Breast epithelium (tissue), 4 donors: ENCODE measurements at regions not wholly inside any gene's neighbourhood (a gene's known extent, or its start where the extent isn't known, plus 50 kb on each side); places are given as distances from the start of the nearest gene placed in this dataset.

Experiments used
- DNase-seq, 2 donors: peaks; one replicate each; pipeline ENCODE4 v3.0.0-alpha.2; 2019; ENCODE audit warnings: low spot score in 2 of 2
- H3K27ac ChIP-seq, 2 donors: fragments of 200-600 bp; sonication (generic) in 1 of 2; one replicate each; pipeline ENCODE4 v1.5.1; 2016 to 2019; ENCODE audit warnings: mild to moderate bottlenecking in 1 of 2
- H3K27me3 ChIP-seq, 2 donors: fragments of 200-600 bp; sonication (generic) in 1 of 2; one replicate each; pipeline versions ENCODE4 v1.5.1 to v1.6.0; 2017 to 2019; ENCODE audit warnings: control low read depth in 1 of 2, mild to moderate bottlenecking in 1 of 2
- H3K36me3 ChIP-seq: fragments of 200-600 bp; one replicate; pipeline ENCODE4 v1.5.1; 2019
- H3K4me1 ChIP-seq, 2 donors: fragments of 200-600 bp; sonication (generic); one replicate each; pipeline ENCODE4 v1.5.1; 2016 to 2019; ENCODE audit warnings: control low read depth in 1 of 2
- H3K4me3 ChIP-seq, 3 donors: fragments of 200-600 bp; sonication (generic); 1 replicate in 2 of 3; 2 replicates in 1 of 3; pipeline ENCODE4 v1.5.1; 2016 to 2019; ENCODE audit warnings: mild to moderate bottlenecking in 3 of 3, moderate library complexity in 2 of 3
- H3K9me3 ChIP-seq, 2 donors: fragments of 200-600 bp; sonication (generic) in 1 of 2; one replicate each; pipeline ENCODE4 v1.5.1; 2016 to 2019; ENCODE audit warnings: control low read depth in 1 of 2
- POLR2A ChIP-seq: fragments of 450-650 bp; IDR thresholded peaks from one replicate; pipeline ENCODE4 v1.6.1; 2016; ENCODE audit warnings: antibody characterized with exemption, mild to moderate bottlenecking, moderate library complexity
- POLR2AphosphoS5 ChIP-seq, 3 donors: sonication (generic); formaldehyde crosslinking; IDR thresholded peaks; one replicate each; pipeline ENCODE4 v1.6.1; 2017; ENCODE audit warnings: antibody characterized with exemption in 3 of 3
- intact Hi-C: fragments of 100-400 bp; cut with DNase I; formaldehyde crosslinking; loops from one replicate; pipeline ENCODE4 v1.15.1; 2023; ENCODE audit warnings: low total_unique reads
- TF ChIP-seq, protein P1 (sequence below), 3 donors: fragments of 450-650 bp; IDR thresholded peaks; one replicate each; pipeline ENCODE4 v1.5.1; 2016 to 2017; ENCODE audit warnings: antibody characterized with exemption in 3 of 3, mild to moderate bottlenecking in 3 of 3, moderate library complexity in 3 of 3

DNA sequence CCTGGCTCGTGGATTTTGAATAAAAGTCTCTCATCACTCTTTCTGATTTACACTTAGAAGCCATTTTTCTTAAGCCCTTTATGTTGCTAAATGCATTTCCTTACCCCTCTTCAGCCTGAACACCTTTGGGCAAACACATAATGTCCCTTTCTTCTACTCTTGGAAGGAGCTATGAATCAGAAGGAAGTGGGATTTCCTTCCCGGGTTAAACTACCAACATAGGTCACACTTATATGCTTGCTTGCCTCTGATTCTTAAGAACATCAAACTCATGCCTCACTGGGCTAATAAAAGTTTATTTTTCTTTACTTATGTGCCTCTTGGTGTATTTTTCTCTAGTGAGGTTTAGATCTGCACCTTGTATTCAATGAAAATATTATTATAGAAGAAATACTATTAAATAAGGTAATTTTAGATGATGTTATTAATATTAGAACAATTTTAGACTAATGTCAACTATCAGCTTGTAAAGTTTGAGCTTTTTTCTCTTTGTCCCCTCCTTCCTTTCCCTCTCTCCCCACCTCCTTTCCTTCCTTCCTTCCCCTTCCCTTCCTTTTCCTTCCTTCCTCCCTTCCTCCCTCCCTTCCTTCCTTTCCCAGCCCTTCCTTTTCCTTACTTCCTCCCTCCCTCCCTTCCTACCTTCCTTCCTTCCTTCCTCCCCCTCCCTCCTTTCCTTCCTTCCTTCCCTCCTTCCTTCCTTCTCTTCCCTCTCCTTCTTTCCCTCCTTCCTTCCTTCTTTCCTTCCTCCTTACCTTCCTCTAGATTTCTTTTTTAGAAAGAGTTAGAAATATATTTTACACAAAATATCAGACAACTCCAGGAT lies 66.5 kb upstream of the KCNJ6 start:
- Histone ChIP-seq H3K27me3 (peaks cover 0 to 4% of the 10 kb centered on the region in 2 donors), H3K4me1 (no peaks in the 10 kb centered on the region), H3K27ac (no peak overlapping the region), H3K9me3 (no peaks in the 10 kb centered on the region), H3K4me3 (no peak overlapping the region), H3K36me3 (no peaks in the 10 kb centered on the region)
- no peak for DNase-seq
- intact Hi-C loops: loop anchor here (1.0 kb wide), 1 partner anchor 9 kb away; no protein-coding TSS in a partner anchor
- no peak for TF ChIP-seq POLR2AphosphoS5 (IDR thresholded peaks at IDR 0.05)
- TF ChIP-seq, protein P1, sequence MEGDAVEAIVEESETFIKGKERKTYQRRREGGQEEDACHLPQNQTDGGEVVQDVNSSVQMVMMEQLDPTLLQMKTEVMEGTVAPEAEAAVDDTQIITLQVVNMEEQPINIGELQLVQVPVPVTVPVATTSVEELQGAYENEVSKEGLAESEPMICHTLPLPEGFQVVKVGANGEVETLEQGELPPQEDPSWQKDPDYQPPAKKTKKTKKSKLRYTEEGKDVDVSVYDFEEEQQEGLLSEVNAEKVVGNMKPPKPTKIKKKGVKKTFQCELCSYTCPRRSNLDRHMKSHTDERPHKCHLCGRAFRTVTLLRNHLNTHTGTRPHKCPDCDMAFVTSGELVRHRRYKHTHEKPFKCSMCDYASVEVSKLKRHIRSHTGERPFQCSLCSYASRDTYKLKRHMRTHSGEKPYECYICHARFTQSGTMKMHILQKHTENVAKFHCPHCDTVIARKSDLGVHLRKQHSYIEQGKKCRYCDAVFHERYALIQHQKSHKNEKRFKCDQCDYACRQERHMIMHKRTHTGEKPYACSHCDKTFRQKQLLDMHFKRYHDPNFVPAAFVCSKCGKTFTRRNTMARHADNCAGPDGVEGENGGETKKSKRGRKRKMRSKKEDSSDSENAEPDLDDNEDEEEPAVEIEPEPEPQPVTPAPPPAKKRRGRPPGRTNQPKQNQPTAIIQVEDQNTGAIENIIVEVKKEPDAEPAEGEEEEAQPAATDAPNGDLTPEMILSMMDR (IDR thresholded peaks at IDR 0.05): no peak
- no peak for TF ChIP-seq POLR2A

DNA sequence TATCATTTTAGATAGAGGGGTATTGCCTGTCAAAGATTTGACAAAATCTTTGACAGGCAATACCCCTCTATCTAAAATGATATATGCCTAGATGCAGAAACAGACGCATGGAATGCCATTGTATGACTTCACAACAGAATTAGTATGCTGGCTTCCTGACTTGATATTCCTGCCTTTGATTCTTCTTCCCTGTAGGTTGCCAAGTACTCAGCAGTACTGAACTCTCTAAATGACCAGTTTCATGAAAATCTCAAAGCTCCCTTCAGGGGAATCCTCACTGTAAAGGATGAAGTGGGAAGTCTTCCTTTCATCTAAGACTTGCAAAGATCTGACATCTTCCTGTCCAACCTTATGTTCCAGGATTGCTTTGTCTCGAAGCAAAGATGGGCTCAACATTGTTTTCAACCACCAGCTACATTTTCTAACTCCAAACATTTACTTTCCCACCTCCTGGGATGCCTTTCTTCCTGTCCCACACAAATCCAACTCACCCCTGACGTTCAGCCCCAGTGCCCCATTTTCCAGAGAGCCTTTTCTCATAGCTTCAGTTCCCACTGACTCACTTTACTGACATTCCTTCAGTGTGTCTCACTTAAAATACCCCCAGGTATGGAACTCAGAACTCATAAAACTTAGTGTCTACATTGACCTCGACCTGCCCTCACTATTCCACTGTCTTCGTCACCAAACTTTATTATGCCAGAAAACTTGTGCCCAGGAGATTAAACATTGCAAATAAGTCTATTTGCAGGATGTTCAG lies 67.3 kb upstream of the KCNJ6 start:
- no peak for DNase-seq
- Histone ChIP-seq H3K4me3 (no peak overlapping the region), H3K4me1 (no peaks in the 10 kb centered on the region), H3K27ac (no peak overlapping the region), H3K9me3 (no peaks in the 10 kb centered on the region), H3K27me3 (peaks cover 0 to 5% of the 10 kb centered on the region in 2 donors), H3K36me3 (no peaks in the 10 kb centered on the region)
- intact Hi-C loops: loop anchor here (1.0 kb wide), 1 partner anchor 8 kb away; no protein-coding TSS in a partner anchor
- TF ChIP-seq, protein P1 (IDR thresholded peaks at IDR 0.05): no peak
- TF ChIP-seq POLR2AphosphoS5 (IDR thresholded peaks at IDR 0.05): no peak
- TF ChIP-seq POLR2A: no peak

DNA sequence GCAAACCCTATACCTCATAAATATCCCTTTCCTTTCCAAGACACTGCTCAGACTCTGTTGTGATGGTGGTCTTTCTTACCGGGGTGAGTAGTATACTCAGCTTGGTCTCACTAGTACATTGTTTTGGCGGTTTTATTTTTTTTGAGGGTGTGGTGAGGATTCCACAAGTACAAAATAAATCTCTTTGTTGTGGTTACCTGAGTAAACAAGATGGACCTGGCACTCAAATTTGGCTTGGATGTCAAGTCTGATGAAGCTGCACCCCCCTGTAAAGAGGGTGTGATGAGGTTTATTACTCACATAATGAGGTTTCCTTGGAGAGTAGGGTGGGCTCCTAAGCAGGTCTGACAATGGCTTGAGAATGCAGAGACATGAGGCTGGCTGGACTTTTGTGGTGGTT lies 68.2 kb upstream of the KCNJ6 start:
- H3K27me3 ChIP-seq: peaks cover 0 to 8% of the 10 kb centered on the region in 2 donors
- H3K27ac ChIP-seq: no peak overlapping the region
- H3K9me3 ChIP-seq: no peaks in the 10 kb centered on the region
- DNase-seq: no peak
- H3K4me3 ChIP-seq: no peak overlapping the region
- H3K4me1 ChIP-seq: no peaks in the 10 kb centered on the region
- H3K36me3 ChIP-seq: no peaks in the 10 kb centered on the region
- TF ChIP-seq POLR2AphosphoS5 (IDR thresholded peaks at IDR 0.05) (no peak), POLR2A (no peak)
- TF ChIP-seq, protein P1 (IDR thresholded peaks at IDR 0.05): no peak
- intact Hi-C loops: no loop called here

DNA sequence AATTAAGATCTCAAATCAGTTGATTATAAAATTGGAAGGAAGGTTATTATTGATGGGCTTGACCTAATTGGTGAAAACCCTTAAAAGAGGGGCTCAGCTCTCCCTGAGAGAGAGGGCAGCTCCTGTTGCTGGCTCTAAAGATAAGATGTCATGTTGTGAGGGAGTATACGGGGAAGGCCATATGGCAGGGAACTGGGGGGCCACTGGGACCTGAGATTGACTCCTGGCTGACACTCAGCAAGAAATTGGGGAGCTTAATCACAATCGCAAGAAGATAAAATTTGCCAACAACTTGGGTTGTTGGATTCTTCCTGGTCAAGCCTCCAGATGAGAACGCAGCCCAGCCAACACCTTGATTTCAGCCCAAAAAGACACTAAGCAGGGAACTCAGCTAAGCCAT lies 69.7 kb upstream of the KCNJ6 start:
- no peak for DNase-seq
- intact Hi-C loops: no loop called here
- no peak for TF ChIP-seq POLR2AphosphoS5 (IDR thresholded peaks at IDR 0.05)
- TF ChIP-seq, protein P1 (IDR thresholded peaks at IDR 0.05): no peak
- no peak for TF ChIP-seq POLR2A

More for the DNA sequence above, 69.7 kb upstream of the KCNJ6 start:
- peaks cover 0 to 8% of the 10 kb centered on the region in 2 donors for H3K27me3 ChIP-seq
- no peak overlapping the region for H3K27ac ChIP-seq
- H3K36me3 ChIP-seq: no peaks in the 10 kb centered on the region
- no peaks in the 10 kb centered on the region for H3K9me3 ChIP-seq
- H3K4me3 ChIP-seq: no peak overlapping the region
- no peaks in the 10 kb centered on the region for H3K4me1 ChIP-seq
